ENCODE measurements at regions not wholly inside any gene's neighbourhood (a gene's known extent, or its start where the extent isn't known, plus 50 kb on each side); places are given as distances from the start of the nearest gene placed in this dataset.

DNA sequence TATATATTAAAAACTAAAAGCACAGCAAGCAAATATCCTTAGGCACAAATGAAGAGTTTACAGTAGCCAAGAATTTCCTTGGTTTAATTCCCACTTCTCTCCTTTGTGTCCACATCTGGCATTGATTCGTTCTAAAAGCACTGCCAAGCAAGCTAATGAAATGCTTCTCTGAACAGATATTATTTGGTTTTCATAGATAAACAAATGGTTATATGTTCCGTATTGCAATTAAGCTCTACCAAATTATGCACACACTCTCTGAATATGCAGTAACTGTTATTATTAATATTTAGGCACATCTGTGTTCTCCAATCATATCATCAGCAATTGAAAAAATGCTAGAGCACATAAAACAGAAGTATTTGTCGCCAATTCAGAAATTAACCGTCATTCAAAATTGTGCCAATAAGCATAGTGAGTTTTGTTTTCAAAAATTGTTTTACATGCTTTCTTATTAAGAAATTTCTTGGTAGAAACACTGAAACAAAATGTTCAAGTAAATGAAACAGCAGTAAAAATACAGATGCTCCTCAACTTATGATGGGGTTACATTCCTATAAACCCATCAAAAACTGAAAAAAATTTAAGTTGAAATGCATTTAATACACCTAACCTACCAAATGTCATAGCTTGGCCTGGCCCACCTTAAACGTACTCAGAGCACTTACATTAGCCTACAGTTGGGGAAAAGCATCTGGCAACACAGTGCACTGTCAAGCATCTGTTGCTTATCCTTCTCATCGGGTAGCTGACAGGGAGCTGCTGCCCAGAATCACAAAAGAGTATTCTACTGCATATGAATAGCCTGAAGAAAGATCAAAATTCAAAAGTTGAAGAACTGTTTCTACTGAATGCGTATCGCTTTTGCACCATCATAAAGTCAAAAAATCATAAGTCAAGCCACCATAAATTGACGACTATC, 2134.7 kb downstream of the PCDH9 start:
- no peaks in the 10 kb centered on the region for H3K36me3 ChIP-seq
- no peaks in the 10 kb centered on the region for H3K9me3 ChIP-seq
- H3K4me1 ChIP-seq, result no peaks in the 10 kb centered on the region
- TF ChIP-seq POLR2A (IDR thresholded peaks at IDR 0.05) (no peak), CTCF (IDR thresholded peaks at IDR 0.05) (no peak)
- H3K4me3 ChIP-seq, result no peak overlapping the region
- 53 to 58% methylated on average over 9 of the region's 9 CpGs for WGBS, 2 donors
- DNase-seq, result no peak
- H3K27ac ChIP-seq, result no peak overlapping the region
- no peaks in the 10 kb centered on the region for H3K27me3 ChIP-seq
- intact Hi-C loops (cut with DNase I), result no loop called here

DNA sequence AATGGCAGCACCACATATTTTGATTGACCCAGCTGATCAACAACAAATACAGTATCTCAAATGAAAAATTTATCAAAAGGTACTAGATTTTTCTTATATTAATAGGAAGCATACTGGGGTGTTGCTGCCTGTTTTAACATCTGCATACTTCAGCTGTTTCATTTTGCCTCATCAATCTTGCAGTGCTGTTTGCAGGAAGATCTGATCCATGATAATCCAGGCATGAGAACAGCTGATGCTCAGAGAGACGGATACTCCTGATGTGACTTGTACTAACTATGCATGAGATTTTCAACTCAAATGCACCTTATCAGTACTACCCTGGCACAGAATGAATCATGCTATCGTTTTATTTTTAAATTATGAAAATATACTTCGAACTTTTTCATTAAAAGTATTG, 2136.8 kb downstream of the PCDH9 start:
- H3K9me3 ChIP-seq, result no peaks in the 10 kb centered on the region
- WGBS, 2 donors, result 32 to 52% methylated on average over 3 of the region's 3 CpGs
- H3K4me3 ChIP-seq, result no peak overlapping the region
- no peaks in the 10 kb centered on the region for H3K27me3 ChIP-seq
- H3K4me1 ChIP-seq, result no peaks in the 10 kb centered on the region
- intact Hi-C loops (cut with DNase I), result no loop called here
- no peak overlapping the region for H3K27ac ChIP-seq
- no peaks in the 10 kb centered on the region for H3K36me3 ChIP-seq
- no peak for DNase-seq
- no peak for TF ChIP-seq CTCF (IDR thresholded peaks at IDR 0.05)
- no peak for TF ChIP-seq POLR2A (IDR thresholded peaks at IDR 0.05)

DNA sequence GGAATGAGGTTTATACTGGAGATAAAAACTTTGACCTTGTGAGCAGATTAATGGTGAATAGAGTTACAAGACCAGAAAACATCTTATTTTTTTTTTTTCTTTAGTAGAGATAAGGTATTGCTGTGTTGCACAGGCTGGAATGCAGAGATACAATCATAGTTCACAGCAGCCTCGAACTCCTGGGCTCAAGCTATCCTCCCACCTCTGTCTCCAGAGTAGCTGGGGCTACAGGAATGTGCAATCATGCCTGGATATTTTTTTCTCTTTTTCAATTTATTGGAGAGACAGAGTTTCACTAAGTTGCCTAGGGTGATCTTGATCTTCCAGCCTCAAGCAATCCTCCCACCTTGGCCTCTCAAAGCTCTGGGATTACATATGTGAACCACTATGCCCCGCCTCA, 2139.1 kb downstream of the PCDH9 start:
- TF ChIP-seq CTCF (IDR thresholded peaks at IDR 0.05), result no peak
- 55 to 57% methylated on average over 2 of the region's 2 CpGs for WGBS, 2 donors
- DNase-seq, result no peak
- H3K36me3 ChIP-seq, result no peaks in the 10 kb centered on the region
- no peaks in the 10 kb centered on the region for H3K27me3 ChIP-seq
- no peak overlapping the region for H3K27ac ChIP-seq
- no peaks in the 10 kb centered on the region for H3K9me3 ChIP-seq
- intact Hi-C loops (cut with DNase I), result no loop called here
- H3K4me1 ChIP-seq, result no peaks in the 10 kb centered on the region
- no peak overlapping the region for H3K4me3 ChIP-seq

DNA sequence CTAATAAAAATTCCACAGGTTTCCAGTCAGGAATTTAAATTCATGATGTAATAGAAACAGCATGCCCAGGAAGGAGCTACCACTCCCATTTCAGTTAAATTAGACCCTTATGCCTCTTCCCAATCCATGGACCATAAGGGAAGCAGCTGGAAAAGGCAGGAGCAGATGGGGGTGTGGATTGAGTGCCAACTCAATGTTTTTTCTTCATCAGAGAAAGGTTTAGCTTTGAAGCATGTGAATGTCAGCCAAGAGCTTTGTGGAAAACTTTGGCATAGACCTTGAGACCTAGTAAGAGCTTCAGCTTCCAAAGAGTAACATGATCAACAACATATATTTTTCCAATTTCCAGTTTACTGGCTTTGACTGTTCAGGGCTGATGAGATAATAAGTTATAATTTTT, 2139.9 kb downstream of the PCDH9 start:
- Histone ChIP-seq H3K27ac (no peak overlapping the region), H3K9me3 (peaks cover 0 to 2% (median 0%) of the 10 kb centered on the region in 3 donors), H3K4me3 (no peak overlapping the region), H3K36me3 (no peaks in the 10 kb centered on the region), H3K4me1 (no peaks in the 10 kb centered on the region), H3K27me3 (no peaks in the 10 kb centered on the region)
- TF ChIP-seq POLR2A (IDR thresholded peaks at IDR 0.05), result no peak
- TF ChIP-seq CTCF (IDR thresholded peaks at IDR 0.05), result no peak
- intact Hi-C loops (cut with DNase I), result no loop called here
- no peak for DNase-seq

DNA sequence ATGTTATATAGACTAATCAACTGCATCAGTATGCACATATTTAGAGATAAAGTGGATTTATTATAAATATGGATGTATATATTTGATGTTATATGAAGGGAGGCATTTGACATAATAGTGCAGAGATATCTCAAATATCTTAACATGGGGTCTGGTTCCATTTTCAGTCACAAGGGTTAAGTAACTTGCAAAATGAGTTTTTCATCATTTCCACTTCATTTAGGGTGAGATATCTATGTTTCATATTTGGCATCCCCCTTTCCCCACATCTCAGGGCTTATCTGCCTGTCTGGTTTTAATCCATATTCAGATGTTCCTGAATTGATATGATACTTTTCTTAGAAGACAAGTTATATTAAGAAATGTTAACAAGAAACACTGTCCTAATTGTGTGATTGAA, 2141.2 kb downstream of the PCDH9 start:
- H3K9me3 ChIP-seq, result peaks cover 0 to 7% (median 0%) of the 10 kb centered on the region in 3 donors
- H3K36me3 ChIP-seq, result no peaks in the 10 kb centered on the region
- no peak overlapping the region for H3K27ac ChIP-seq
- no peaks in the 10 kb centered on the region for H3K27me3 ChIP-seq
- DNase-seq, result no peak
- intact Hi-C loops (cut with DNase I), result no loop called here
- no peaks in the 10 kb centered on the region for H3K4me1 ChIP-seq
- no peak overlapping the region for H3K4me3 ChIP-seq
- no peak for TF ChIP-seq POLR2A (IDR thresholded peaks at IDR 0.05)
- no peak for TF ChIP-seq CTCF (IDR thresholded peaks at IDR 0.05)
